HG02870 (cell line): ENCODE measurements at regions not wholly inside any gene's neighbourhood (a gene's known extent, or its start where the extent isn't known, plus 50 kb on each side); places are given as distances from the start of the nearest gene placed in this dataset.

Experiments
- ATAC-seq: cut with Tn5 transposase; IDR thresholded peaks from one replicate; pipeline ENCODE4 v1.9.1; 2021; ENCODE audit warnings: mild to moderate bottlenecking, moderate library complexity; ENCODE audit not compliant: unreplicated experiment

DNA sequence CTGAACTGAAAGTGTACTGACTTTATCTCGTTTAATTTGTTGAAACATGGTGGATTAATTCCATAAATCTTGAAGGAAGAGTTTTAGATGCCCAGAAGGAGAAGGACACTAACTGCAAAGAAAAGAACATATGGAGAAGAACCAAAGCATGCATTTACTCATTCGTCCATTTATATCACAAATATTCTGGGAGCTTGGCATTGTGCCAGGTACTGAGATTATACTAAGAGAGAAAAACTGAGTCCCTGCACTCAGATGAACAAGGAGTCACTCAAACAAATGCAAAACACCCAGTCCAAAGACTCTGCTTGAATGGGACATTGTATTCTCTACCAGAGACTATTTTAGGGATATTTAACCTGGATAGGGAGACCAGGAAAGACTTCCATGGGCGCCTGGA lies 588.0 kb upstream of the MGMT start:
- no peak for ATAC-seq

DNA sequence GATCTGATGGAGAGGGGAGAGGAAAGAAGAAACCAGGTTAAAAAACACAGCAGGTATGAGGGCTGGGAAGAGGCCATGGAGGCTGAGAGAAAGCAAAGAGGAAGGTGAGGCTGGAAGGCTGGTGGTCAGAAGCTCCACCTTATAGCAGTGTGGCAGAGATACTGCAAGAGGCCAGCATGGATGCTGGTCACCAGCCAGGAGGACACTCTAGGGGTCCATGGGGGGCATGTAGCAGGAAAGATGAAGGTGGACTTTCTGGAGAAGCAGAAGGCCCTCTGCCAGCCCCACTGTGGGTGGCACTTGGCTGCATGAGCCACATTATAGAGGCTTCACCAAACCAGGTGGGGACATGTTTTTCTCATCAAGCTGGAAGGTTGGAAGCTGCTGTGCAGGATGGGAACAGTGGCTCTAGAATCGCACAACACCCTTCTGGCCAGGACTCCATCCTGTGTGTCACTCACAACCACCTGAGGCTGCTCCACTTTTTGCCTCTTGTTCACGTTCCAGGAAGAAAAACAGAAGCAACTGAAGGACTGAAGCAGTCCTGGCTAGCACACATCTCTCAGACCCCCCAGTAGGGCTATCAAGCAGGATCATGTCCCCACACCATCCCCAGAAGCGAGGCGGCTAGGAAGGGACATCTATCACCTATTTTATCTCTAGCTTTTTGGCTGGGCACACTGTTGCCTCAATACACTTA lies 587.5 kb upstream of the MGMT start:
- no peak for ATAC-seq

- ATAC-seq, result no peak
These were observed 586.8 kb upstream of the MGMT start for GRCh38 chr10:128880159-128880725.

- ATAC-seq, result no peak
These were observed 586.0 kb upstream of the MGMT start for GRCh38 chr10:128881086-128881485.

DNA sequence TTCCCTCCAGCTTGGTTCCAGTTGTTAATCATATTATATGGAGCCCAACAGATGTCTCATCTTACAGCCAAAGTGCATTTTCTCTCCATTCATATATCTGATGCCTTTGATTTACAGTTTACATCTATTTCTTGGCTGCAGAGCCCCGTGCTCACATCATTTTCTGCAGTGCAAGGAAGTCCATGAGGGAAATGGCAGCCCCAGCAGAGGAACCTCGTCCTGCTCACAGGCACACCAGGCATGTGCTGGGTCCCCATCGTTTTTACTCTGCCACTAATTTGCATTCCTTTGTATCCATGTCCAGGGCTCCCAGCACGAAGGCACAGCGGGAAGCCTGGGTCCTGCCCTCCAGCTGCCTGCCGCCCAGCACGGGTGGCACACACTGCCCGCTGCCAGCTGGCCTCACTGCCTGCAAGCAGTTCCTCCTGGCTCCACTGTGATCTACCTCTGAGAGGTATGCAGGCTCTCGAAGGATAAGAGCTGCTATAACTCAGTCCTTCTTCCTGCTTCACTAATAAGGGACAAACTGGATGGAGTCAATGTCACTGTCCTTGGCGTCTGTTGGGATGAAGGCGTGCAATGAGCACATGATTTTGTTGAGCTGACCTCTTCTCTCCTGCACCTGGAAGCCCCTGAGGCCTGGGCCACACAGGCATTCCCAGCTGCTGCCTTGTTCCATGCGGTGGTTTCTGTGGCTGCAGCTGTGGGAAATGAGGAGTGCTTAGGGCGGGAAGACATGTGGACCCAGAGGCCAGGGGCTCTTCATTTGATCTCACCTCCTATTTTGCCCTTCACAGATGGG lies 583.6 kb upstream of the MGMT start:
- ATAC-seq, result no peak

DNA sequence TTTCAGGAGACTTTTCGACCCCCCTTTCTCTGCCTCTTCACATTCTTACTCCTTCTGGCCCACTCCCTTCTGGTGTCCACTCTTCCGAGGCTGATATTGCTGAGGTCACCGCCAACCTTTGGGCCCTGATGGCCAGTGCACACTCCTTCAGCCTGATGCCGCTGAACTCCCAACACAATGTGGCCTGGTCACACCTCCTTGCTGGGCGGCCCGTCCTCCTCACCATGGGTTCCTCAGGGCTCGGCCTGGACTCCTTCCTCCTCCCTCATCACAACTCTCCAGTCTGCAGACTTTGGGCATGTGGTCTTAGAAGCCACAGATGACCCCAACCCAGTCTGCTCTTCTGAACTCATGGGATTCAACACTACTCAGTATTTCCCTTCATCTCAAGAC lies 583.0 kb upstream of the MGMT start:
- ATAC-seq, result no peak

DNA sequence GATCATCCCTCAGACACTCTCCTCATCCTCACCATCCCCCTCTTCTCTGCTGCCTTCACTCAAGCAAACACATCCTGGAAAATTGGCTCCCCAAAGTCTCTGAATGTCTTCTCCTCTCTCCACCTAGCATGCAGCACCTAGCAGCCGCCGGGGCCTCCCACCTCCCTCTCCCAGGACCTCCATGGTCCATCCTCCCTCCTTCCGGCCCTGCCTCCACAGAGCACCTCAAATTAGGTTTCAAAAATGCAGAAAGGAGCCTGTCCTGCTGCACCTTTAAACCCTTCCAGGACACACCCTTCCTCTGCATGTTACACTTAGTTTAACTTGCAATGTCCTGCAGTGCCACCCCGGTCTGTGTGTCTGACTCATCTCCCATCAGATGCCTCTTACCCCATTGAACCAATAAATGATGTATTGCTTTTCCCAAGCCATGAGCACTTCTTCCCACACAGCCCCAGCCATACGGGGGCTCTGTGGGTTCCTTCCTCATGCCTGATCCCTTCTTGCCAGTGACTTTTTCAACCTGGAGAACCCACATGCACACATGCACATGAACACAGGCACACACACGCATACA lies 582.5 kb upstream of the MGMT start:
- ATAC-seq, result no peak

DNA sequence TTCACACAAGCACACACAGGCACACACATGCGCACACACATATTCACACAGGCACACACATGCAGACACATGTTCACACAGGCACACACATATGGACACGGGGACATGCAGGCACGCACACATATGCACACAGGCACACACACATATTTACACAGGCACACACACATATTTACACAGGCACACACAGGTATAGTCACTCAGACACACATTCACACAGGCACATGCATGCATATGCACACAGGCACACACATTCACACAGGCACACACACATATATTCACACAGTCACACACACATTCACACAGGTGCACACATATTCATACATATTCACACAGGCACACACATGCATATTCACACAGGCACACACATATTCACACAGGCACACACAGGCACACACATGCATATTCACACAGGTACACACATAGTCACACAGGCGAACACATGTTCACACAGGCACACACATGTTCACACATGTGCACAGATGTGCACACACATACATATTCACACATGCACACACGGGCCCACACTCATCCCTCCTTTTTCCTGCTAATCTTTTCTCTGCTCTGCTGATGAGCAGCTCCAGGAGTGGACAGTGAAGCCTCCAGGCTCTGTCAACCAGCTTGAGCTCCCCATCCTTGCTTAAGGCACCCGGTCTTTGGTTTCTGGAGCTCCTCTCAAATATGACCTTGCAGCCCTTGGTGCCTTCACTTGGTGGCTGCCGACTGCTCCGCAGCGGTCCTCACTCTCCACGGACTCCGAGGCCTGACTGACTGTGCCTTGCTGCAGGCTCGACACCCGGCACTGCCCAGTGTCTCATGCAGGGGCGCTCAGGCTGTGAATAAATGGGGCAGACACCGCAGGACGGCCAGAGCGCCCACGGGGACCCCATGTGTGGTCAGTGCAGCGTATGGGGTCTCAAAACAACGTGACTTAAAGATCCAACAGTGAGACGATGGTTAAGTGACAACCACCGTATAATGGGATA lies 581.2 kb upstream of the MGMT start:
- no peak for ATAC-seq

- no peak for ATAC-seq
These were observed 579.2 kb upstream of the MGMT start for GRCh38 chr10:128887856-128888255.

- ATAC-seq, result no peak
These were observed 575.0 kb upstream of the MGMT start for GRCh38 chr10:128892005-128892404.

- no peak for ATAC-seq
These were observed 572.4 kb upstream of the MGMT start for GRCh38 chr10:128894641-128895040.

GRCh38 chr10:128895473-128895872 lies 571.6 kb upstream of the MGMT start:
- no peak for ATAC-seq

- ATAC-seq, result no peak
These were observed 570.8 kb upstream of the MGMT start for GRCh38 chr10:128896116-128896795.

GRCh38 chr10:128896963-128897362 lies 570.1 kb upstream of the MGMT start:
- no peak for ATAC-seq

DNA sequence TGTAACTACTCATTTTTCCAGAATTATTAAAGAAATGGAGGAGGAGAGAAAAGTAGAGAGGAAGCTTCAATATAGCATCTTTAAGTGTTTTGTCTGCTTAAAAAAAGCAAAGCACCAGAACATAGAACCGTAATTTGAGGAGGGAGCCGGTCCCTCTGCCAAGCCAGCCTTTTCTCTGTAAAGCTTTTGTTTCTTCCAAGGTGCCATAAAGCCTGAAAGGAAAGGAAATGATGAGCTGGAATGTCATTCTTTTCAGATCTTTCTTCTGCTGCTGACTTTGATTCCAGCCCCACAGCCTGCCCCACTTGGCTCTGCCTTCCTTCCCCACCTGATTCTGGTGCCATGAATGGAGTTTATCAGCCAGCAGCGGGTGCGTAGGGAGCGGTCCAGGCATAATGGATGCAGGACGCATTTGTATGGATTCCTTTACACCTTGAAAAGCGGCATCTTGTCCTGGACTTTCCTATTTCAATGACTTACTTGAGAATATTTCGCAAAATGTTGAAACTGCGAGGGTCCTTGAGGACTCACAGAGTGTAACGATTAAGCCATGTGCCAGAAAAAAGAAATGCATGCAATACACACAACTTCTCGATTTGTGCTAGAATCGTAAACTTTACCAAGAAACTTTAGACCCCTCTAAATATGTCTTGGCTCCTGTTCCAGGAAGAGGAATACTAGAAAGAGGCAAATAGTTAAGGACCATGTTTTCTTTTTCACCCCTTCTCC lies 569.5 kb upstream of the MGMT start:
- ATAC-seq, result no peak

DNA sequence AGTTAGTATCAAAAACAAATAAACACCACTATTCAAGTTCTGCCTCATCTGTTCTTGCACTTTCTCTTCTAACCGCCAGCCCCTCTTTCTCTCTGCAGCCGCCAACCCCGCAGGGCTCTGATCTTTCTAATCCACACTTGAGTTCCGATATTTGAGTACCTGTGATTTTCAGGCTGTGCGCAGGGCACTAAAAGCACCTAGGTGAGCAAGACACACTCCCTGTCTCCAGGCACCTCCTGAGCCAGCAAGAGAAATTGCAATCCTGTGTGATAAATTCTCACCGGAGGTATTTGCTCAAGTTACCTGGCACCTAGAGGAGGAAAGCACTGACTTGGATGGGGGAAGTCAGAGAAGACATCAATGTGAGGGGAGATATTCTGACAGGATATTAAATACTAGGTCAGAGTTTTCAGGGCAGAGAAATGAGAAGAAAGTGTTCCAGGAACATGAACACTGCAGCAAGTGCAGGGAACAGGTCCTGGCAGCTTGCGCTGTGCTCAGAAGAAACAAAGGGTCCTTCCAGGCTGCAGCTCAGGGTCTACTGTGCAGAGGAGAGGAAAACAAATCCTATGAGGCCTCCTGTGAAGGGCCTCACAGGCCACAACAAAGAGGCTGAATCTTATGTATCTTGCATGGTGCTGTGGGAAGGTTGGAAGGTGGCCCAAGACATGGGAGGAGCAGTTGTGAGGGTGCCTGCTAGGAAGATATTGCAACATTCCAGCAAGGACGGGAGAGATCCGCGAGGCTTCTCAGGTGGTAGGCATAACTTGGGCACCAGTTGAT lies 568.7 kb upstream of the MGMT start:
- ATAC-seq, result no peak

DNA sequence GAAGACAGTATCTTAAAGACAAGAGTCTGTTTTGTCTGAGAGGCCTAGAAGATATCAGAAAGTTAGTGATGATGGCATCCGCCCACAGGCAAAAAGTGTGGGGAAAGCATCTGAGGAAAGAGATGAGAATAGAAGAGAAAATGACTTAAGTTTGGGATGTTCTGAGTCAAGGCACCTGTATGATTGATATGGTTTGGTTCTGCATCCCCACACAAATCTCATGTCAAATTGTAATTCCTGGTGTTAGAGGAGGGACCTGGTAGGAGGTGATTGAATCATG lies 568.2 kb upstream of the MGMT start:
- no peak for ATAC-seq

GRCh38 chr10:128900456-128900855 lies 566.6 kb upstream of the MGMT start:
- ATAC-seq, result no peak

DNA sequence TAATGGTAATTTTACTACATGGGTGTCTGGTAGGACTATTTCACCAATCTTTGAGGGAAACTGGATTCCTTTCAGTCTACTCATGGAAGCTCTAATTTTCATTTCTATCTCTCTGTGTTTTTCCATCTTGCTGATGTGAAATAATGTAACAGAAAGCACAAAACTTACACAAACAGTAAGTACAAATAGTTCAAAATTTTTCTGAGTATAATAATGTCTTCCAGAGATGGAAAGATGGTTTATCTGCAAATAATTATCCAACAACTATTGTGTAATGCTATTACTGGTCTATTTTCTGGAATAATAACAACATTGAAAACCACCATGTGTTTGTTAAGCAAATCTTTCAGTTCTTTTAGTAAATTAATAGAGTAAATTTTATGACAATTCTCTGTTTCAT lies 565.8 kb upstream of the MGMT start:
- no peak for ATAC-seq
